ENCODE measurements at regions not wholly inside any gene's neighbourhood (a gene's known extent, or its start where the extent isn't known, plus 50 kb on each side); places are given as distances from the start of the nearest gene placed in this dataset.

DNA sequence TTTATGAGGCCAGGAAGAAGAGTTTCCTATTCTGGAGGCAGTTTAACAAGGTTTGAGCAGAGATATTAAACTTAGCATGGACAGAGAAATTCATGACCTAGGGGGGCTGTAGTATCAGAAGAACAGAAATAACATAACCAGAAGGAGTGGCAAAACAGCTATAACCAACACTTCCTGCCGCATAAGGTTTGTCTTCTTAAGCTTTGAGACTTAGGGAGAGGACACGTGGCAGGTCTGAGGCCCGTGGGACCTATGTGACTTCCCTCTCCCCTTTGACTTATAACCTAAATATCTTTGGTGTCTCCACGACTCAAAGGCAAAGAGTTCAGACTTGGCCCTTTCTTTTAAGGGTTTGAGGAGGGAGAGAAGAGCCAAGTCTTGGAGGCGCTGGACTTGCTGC is 119.1 kb upstream of the PZP start:
- TF ChIP-seq CEBPB (IDR thresholded peaks at IDR 0.05; ENCODE audit: borderline replicate concordance in 1 of 2, low read depth in 2 of 2, low read length in 2 of 2) (no peak), POLR2A (IDR thresholded peaks at IDR 0.05; ENCODE audit: low read depth, low read length) (no peak), EZH2 (IDR thresholded peaks at IDR 0.05; ENCODE audit: borderline replicate concordance, control insufficient read depth, low read depth, low read length) (no peak), RAD21 (IDR thresholded peaks at IDR 0.05; ENCODE audit: insufficient read depth, low read depth, low read length) (no peak), SUPT20H (IDR thresholded peaks at IDR 0.05; ENCODE audit: borderline replicate concordance, control insufficient read depth, low read depth, low read length) (no peak)
- TF ChIP-seq, protein P1, sequence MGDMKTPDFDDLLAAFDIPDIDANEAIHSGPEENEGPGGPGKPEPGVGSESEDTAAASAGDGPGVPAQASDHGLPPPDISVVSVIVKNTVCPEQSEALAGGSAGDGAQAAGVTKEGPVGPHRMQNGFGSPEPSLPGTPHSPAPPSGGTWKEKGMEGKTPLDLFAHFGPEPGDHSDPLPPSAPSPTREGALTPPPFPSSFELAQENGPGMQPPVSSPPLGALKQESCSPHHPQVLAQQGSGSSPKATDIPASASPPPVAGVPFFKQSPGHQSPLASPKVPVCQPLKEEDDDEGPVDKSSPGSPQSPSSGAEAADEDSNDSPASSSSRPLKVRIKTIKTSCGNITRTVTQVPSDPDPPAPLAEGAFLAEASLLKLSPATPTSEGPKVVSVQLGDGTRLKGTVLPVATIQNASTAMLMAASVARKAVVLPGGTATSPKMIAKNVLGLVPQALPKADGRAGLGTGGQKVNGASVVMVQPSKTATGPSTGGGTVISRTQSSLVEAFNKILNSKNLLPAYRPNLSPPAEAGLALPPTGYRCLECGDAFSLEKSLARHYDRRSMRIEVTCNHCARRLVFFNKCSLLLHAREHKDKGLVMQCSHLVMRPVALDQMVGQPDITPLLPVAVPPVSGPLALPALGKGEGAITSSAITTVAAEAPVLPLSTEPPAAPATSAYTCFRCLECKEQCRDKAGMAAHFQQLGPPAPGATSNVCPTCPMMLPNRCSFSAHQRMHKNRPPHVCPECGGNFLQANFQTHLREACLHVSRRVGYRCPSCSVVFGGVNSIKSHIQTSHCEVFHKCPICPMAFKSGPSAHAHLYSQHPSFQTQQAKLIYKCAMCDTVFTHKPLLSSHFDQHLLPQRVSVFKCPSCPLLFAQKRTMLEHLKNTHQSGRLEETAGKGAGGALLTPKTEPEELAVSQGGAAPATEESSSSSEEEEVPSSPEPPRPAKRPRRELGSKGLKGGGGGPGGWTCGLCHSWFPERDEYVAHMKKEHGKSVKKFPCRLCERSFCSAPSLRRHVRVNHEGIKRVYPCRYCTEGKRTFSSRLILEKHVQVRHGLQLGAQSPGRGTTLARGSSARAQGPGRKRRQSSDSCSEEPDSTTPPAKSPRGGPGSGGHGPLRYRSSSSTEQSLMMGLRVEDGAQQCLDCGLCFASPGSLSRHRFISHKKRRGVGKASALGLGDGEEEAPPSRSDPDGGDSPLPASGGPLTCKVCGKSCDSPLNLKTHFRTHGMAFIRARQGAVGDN (IDR thresholded peaks at IDR 0.05) = no peak
- TF ChIP-seq, protein P2, sequence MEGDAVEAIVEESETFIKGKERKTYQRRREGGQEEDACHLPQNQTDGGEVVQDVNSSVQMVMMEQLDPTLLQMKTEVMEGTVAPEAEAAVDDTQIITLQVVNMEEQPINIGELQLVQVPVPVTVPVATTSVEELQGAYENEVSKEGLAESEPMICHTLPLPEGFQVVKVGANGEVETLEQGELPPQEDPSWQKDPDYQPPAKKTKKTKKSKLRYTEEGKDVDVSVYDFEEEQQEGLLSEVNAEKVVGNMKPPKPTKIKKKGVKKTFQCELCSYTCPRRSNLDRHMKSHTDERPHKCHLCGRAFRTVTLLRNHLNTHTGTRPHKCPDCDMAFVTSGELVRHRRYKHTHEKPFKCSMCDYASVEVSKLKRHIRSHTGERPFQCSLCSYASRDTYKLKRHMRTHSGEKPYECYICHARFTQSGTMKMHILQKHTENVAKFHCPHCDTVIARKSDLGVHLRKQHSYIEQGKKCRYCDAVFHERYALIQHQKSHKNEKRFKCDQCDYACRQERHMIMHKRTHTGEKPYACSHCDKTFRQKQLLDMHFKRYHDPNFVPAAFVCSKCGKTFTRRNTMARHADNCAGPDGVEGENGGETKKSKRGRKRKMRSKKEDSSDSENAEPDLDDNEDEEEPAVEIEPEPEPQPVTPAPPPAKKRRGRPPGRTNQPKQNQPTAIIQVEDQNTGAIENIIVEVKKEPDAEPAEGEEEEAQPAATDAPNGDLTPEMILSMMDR (IDR thresholded peaks at IDR 0.05 in 2 of 3, conservative IDR thresholded peaks at IDR 0.05 in 1 of 3; ENCODE audit: control insufficient read depth in 2 of 3, extremely low read depth in 1 of 3, insufficient read depth in 1 of 3, low read depth in 3 of 3, low read length in 3 of 3) = no peak
- TF ChIP-seq, protein P3, sequence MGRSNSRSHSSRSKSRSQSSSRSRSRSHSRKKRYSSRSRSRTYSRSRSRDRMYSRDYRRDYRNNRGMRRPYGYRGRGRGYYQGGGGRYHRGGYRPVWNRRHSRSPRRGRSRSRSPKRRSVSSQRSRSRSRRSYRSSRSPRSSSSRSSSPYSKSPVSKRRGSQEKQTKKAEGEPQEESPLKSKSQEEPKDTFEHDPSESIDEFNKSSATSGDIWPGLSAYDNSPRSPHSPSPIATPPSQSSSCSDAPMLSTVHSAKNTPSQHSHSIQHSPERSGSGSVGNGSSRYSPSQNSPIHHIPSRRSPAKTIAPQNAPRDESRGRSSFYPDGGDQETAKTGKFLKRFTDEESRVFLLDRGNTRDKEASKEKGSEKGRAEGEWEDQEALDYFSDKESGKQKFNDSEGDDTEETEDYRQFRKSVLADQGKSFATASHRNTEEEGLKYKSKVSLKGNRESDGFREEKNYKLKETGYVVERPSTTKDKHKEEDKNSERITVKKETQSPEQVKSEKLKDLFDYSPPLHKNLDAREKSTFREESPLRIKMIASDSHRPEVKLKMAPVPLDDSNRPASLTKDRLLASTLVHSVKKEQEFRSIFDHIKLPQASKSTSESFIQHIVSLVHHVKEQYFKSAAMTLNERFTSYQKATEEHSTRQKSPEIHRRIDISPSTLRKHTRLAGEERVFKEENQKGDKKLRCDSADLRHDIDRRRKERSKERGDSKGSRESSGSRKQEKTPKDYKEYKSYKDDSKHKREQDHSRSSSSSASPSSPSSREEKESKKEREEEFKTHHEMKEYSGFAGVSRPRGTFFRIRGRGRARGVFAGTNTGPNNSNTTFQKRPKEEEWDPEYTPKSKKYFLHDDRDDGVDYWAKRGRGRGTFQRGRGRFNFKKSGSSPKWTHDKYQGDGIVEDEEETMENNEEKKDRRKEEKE (IDR thresholded peaks at IDR 0.05) = no peak
